VCaP (cell line): ENCODE measurements at regions not wholly inside any gene's neighbourhood (a gene's known extent, or its start where the extent isn't known, plus 50 kb on each side); places are given as distances from the start of the nearest gene placed in this dataset.
"Not testable (repeated sequence)": the region's sequence is repeated elsewhere in the genome, so short reads cannot be mapped to it uniquely, and the experiment has no call there.

Experiments
- H3K27ac ChIP-seq: fragments of 450-650 bp; 2 replicates; pipeline ENCODE4 v1.5.1; 2017
- CTCF ChIP-seq: fragments of 450-650 bp; conservative IDR thresholded peaks from 2 replicates; pipeline ENCODE4 v1.5.1; 2017; ENCODE audit warnings: mild to moderate bottlenecking, moderate library complexity

- no peak for TF ChIP-seq CTCF
- no peak overlapping the region for H3K27ac ChIP-seq
Observed at GRCh38 chr9:31210978-31211570, 1173.4 kb upstream of the ACO1 start.

GRCh38 chr9:31229976-31230375 lies 1154.5 kb upstream of the ACO1 start:
- H3K27ac ChIP-seq, result not testable (repeated sequence)

DNA sequence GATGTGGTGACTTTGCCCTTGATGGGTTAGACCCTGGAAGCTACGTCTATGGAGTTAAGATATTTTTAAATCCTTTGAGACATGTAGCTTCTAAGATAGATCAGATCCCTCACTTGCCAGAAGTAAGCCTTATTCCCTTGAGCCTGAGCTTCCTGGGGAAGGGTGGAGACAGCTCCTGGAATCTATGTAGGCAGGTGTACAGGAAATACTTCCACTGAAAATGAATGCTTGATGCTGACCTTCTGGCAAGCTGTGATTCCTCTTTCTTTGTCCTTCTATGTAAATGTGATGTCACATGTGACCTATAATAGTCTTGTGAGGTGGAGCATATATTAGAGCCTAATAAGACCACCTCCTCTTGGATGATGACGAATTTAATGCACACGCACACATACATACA lies 1152.0 kb upstream of the ACO1 start:
- TF ChIP-seq CTCF, result no peak
- no peak overlapping the region for H3K27ac ChIP-seq

DNA sequence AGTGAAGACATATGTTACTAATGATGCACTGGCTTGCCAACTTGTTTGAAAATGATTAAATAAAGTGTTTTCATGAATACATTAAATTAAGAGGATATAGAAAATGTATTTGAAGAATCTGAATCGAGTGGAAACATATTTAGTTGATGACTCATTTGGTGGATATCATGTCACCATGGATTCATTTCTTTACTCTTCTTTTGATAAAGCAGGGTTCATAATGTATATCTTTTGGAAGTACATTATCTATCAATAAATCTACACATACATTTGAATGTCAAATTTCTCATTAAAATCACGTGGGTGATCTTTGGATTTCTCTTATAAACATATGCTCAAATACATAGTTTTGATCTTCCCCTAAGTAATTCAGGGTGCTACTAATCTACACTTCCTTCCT lies 1148.1 kb upstream of the ACO1 start:
- H3K27ac ChIP-seq, result no peak overlapping the region
- no peak for TF ChIP-seq CTCF

DNA sequence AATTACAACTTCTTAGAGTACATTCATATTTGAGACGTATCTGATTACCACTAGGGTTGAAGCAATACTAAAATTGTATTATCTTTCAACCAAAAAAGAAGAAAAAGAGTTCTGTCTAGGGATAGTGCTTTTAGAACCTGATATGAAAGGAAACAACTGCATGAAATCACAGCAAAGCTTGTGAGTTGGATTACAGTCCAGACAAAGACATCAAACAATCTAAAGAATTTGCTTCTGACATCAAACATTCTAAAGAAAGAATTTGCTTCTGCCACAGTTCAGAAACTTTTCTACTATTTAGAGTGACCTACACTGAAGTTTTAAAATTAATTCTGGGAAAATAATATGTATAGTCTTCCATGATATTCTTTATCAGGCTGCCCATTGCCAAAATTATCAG lies 1141.1 kb upstream of the ACO1 start:
- no peak overlapping the region for H3K27ac ChIP-seq
- TF ChIP-seq CTCF, result no peak

- no peak for TF ChIP-seq CTCF
- H3K27ac ChIP-seq, result no peak overlapping the region
Observed at GRCh38 chr9:31248156-31248555, 1136.3 kb upstream of the ACO1 start.

- H3K27ac ChIP-seq, result no peak overlapping the region
- no peak for TF ChIP-seq CTCF
Observed at GRCh38 chr9:31251386-31251785, 1133.1 kb upstream of the ACO1 start.

- TF ChIP-seq CTCF, result no peak
Observed at GRCh38 chr9:31253800-31254762, 1130.4 kb upstream of the ACO1 start.

More at GRCh38 chr9:31253800-31254762, 1130.4 kb upstream of the ACO1 start:
- H3K27ac ChIP-seq, result no peak overlapping the region
